Stimulated activated memory B cell treated with anti-CD40 and anti-IgM and Interleukin-4, amounts not matched to agents 10 μg/mL and 1 μg/mL and 100 μg/mL, for 72 hours (primary cell): ENCODE measurements at regions not wholly inside any gene's neighbourhood (a gene's known extent, or its start where the extent isn't known, plus 50 kb on each side); places are given as distances from the start of the nearest gene placed in this dataset.
"Not testable (repeated sequence)": the region's sequence is repeated elsewhere in the genome, so short reads cannot be mapped to it uniquely, and the experiment has no call there.

ENCODE experiments used
- ATAC-seq: fragments of 150-1000 bp; cut with Tn5 transposase; 2 replicates; pipeline ENCODE4 v1.10.0; 2021
- H3K27ac Mint-ChIP-seq: one replicate; pipeline ENCODE4 v1.8.0; 2022; ENCODE audit warnings: mild to moderate bottlenecking, mixed read lengths
- H3K27me3 Mint-ChIP-seq: one replicate; pipeline ENCODE4 v1.8.0; 2022; ENCODE audit warnings: mixed read lengths
- H3K36me3 Mint-ChIP-seq: one replicate; pipeline ENCODE4 v1.8.0; 2022; ENCODE audit warnings: mixed read lengths
- H3K4me1 Mint-ChIP-seq: one replicate; pipeline ENCODE4 v1.8.0; 2022; ENCODE audit warnings: mixed read lengths
- H3K4me3 Mint-ChIP-seq: one replicate; pipeline ENCODE4 v1.8.0; 2022; ENCODE audit warnings: mild to moderate bottlenecking, moderate library complexity, mixed read lengths
- H3K9me3 Mint-ChIP-seq: one replicate; pipeline ENCODE4 v1.8.0; 2022; ENCODE audit warnings: mixed read lengths

DNA sequence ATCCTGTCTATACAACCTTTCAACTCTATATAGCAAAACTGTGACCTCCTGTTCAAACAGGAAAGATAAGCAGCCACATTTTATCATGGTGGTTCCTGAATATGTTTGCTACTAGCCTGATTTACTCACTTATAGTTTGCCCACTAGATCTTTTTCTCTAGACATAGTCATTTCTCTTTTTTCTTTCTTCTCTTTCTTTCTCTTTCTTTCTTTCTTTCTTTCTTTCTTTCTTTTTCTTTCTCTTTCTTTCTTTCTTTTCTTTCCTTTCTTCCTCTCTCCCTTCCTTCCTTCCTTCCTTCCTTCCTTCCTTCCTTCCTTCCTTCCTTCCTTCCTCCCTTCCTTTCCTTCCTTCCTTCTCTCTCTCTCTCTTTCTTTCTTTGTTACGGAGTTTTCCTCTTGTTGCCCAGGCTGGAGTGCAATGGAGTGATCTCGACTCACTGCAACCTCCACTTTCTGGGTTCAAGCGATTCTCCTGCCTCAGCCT is 142.0 kb upstream of the TBL1XR1 start:
- ATAC-seq, H3K27me3 Mint-ChIP-seq, H3K9me3 Mint-ChIP-seq, H3K36me3 Mint-ChIP-seq, H3K4me3 Mint-ChIP-seq: not testable (repeated sequence)
- H3K4me1 Mint-ChIP-seq: peaks cover 51% of the 10 kb centered on the region
- H3K27ac Mint-ChIP-seq: peak overlapping the region; percentile 88

DNA sequence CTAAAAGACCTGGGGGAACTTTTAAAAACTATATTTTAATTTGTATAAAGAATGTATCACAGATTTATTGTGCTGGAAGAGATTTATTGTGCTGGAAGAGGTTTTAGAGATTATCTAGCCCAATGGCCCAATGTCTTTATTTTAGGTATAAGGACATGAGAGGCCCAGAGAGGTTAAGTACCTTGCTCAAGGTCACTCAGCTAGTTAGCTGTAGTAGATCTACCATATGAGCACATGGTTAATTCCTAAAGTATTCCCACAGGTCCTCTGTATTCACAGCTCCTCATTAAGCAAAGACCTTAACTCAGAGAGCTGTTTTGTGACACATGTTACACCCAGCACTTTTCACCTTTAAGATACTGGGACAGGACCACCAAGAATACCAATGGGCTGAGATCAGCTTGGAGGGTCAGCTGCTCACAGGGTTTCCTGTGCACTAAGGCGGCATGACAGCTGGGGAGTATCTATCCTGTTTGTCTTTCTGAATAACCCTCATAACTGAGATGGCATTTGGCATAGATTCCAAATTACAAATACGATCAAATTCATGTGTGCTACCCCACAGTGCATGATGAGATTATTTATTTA is 143.1 kb upstream of the TBL1XR1 start:
- Mint-ChIP-seq H3K27me3 (no peaks in the 10 kb centered on the region), H3K4me1 (peaks cover 54% of the 10 kb centered on the region), H3K36me3 (no peaks in the 10 kb centered on the region), H3K9me3 (no peaks in the 10 kb centered on the region), H3K27ac (no peak overlapping the region), H3K4me3 (no peak overlapping the region)
- ATAC-seq: no peak

DNA sequence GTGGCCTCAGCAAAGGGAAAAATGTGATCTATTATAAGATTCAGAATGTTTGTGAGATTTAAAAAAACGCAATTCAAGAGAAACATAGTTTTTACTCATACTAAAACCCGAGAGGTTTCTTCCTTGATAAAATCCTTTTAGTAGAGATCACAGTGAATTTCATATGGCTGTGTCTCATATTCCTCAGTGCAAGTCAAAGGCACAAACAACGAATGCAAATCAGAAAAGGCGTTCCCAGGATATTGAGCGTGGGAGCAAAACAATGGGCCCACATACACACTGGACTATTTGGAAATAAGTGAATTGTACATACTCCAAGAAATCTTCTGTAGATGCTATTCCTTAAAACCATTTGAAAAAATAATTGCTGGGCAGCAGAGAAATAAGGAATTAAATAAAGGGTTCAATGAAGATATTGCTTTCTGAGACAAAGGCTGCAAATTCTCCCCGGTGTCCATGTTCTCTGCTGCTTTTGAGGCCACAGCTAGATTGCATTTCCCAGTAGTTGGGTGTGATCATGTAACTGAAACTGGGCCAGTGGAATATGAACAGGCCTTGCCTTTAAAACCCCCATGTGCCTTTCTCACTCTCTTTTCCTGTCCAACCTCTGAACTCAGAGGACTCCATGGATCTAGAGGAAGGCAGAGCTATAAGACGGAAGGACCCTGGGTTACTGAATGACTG is 144.6 kb upstream of the TBL1XR1 start:
- H3K4me3 Mint-ChIP-seq: no peak overlapping the region
- no peaks in the 10 kb centered on the region for H3K36me3 Mint-ChIP-seq
- H3K27me3 Mint-ChIP-seq: no peaks in the 10 kb centered on the region
- peaks cover 52% of the 10 kb centered on the region for H3K4me1 Mint-ChIP-seq
- H3K9me3 Mint-ChIP-seq: no peaks in the 10 kb centered on the region
- H3K27ac Mint-ChIP-seq: no peak overlapping the region
- no peak for ATAC-seq

DNA sequence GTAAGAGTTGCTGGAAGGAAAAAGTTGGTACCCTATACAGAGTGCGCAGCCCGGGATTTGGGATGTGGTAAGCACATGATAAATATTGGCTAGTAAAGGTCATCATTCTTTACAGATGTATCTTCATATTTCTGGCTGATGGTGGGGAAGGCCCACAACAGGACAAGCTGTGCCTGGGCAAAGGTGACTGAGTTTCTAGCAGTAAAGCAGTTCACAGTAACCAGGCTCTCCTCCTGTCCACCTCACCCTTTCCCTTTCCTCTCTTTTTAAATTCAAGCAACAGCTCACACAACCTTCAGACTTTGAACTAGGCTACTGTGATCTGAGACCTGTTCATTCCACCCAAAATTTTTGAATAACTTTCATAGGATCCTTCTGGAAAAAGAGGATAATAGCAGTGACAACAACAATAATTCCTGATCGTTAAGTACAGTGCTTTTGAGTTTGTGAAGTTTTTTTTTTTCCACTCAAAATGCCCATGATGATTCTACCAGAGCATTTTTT is 145.9 kb upstream of the TBL1XR1 start:
- no peaks in the 10 kb centered on the region for H3K27me3 Mint-ChIP-seq
- peaks cover 47% of the 10 kb centered on the region for H3K4me1 Mint-ChIP-seq
- no peak overlapping the region for H3K4me3 Mint-ChIP-seq
- no peak overlapping the region for H3K27ac Mint-ChIP-seq
- no peaks in the 10 kb centered on the region for H3K9me3 Mint-ChIP-seq
- ATAC-seq: no peak
- H3K36me3 Mint-ChIP-seq: no peaks in the 10 kb centered on the region

DNA sequence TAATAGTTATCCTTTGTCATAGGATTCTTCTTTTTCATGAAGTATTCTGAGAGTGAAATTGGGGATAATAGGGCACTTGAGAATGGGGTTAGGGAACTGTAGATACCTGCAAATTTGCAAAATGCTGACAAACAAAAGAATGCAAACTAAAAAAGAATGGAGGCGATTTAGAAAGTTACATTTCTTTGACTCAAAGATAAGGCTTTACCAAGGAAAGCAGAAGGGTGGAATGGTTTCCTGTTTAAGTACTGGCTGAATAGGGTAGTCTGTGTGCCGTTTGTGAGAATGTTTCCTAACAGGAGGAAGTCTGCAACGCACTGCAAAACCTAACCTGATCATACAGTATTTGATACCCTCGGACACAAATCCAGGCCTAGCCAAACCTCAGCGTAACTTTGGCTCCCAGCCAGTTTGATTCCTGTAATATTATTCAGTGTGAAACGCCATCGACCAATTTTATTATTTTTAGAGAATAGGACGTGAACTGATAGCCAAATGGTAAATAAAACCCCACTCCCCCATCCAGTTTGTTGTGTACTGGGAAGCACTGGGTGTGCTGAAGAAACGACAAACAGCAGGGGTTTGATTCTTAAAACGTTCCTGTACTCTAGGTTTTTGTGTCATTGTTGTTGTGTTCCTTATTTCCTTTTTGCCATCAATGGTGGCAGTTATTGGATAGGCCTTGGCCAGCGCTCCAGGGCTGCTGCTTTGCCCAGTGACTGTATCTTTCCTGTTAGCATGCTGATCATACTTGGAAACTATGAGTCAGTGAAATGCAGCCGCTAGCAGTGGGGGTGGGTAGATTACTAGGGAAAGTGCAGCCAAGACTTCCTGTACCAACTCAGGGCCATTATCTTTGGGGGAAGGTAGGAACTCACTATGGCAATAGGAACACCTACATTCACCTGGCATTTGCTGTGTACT is 148.0 kb upstream of the TBL1XR1 start:
- Mint-ChIP-seq H3K27me3 (no peaks in the 10 kb centered on the region), H3K4me3 (no peak overlapping the region), H3K4me1 (peaks cover 51% of the 10 kb centered on the region), H3K27ac (peak overlapping the region; percentile 82), H3K36me3 (no peaks in the 10 kb centered on the region), H3K9me3 (no peaks in the 10 kb centered on the region)
- peak; percentile 93 for ATAC-seq

DNA sequence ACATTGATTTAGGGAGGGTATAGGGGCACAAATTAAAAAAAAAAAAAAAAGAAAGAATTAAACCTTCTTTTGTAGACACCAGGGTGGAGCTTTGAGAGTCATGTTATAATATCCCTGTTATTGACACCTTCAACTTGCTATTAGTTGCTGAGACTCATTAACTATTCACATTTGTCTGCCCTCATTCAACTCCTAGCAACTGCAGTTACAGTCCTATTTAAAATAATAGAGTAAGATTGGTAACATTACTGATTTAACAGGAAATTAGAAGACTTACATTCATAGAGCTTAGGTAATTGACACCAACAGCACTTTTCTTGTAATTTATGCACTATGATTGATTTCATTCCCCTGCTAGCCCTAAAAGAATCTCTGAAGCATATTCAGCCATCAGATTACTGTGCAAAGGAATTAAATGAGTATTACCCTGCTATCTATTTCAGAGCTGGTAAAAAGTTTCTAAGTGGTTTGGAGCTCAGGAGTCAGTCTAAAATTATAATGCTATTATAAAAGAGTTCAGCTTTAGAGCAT is 148.8 kb upstream of the TBL1XR1 start:
- peak overlapping the region; percentile 82 for H3K27ac Mint-ChIP-seq
- no peaks in the 10 kb centered on the region for H3K9me3 Mint-ChIP-seq
- no peaks in the 10 kb centered on the region for H3K27me3 Mint-ChIP-seq
- no peak overlapping the region for H3K4me3 Mint-ChIP-seq
- no peaks in the 10 kb centered on the region for H3K36me3 Mint-ChIP-seq
- H3K4me1 Mint-ChIP-seq: peaks cover 58% of the 10 kb centered on the region
- no peak for ATAC-seq

DNA sequence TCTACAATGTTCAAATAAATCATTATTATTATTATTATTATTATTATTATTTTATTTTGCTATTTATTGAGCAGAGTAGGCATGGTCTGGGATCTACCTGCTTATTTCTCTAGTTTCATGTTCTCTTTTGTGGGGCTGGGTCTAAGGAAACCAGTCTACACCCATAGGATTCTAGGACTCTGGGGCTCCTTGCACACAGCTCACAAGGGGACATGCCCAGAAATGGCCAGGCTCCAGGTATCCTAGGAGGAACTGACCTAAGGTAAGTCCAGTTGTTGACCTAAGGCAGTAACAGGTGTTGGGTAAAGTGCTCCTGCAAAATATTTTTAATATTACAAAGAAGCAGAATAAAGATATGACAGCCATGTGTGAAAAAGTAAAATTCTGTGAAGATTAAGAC is 149.6 kb upstream of the TBL1XR1 start:
- Mint-ChIP-seq H3K4me3 (no peak overlapping the region), H3K9me3 (no peaks in the 10 kb centered on the region), H3K4me1 (peaks cover 66% of the 10 kb centered on the region), H3K27me3 (no peaks in the 10 kb centered on the region), H3K27ac (no peak overlapping the region), H3K36me3 (no peaks in the 10 kb centered on the region)
- ATAC-seq: no peak

DNA sequence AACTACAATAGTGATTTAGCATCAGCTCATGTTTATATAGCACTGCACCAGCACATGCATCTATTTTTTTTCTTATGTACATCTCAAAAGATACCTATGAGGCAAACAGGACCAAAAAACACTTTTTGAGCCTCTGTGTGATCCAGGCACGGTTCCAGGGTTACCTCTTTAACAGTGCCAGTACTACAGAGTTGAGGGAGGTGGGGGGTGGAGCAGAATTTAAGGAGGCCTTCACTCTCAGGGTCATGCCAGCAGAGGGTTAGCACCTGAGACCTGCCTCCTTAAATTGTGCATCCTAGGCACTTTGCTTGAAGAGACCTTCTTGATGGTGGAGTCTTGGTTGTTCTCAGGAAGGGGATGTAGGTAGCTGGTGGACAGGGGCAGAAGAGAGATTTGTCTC is 150.3 kb upstream of the TBL1XR1 start:
- Mint-ChIP-seq H3K9me3 (no peaks in the 10 kb centered on the region), H3K27me3 (no peaks in the 10 kb centered on the region), H3K36me3 (no peaks in the 10 kb centered on the region), H3K27ac (peak overlapping the region; percentile 52), H3K4me1 (peaks cover 73% of the 10 kb centered on the region), H3K4me3 (no peak overlapping the region)
- no peak for ATAC-seq

DNA sequence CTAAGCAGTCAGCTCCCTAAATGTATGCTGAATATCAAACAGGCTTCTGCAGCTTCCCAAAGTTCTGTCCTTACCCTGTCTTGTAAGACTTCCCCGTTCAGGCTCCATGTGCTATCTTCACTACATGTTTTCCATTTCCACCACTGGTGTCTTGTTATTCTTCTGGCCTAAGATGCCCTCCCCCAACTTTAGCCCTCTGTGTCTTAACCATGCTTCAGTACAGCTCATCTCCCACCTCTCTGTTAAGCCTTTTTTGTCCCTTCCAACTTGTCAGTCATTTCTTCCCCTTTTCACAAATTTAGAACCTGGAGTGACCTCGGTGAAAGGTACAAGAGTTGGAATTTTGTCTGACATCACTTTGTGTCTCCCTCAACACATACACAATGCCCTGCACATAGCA is 151.7 kb upstream of the TBL1XR1 start:
- H3K27me3 Mint-ChIP-seq: no peaks in the 10 kb centered on the region
- peaks cover 78% of the 10 kb centered on the region for H3K4me1 Mint-ChIP-seq
- peak overlapping the region; percentile 52 for H3K27ac Mint-ChIP-seq
- H3K36me3 Mint-ChIP-seq: no peaks in the 10 kb centered on the region
- ATAC-seq: no peak
- H3K9me3 Mint-ChIP-seq: no peaks in the 10 kb centered on the region
- no peak overlapping the region for H3K4me3 Mint-ChIP-seq

DNA sequence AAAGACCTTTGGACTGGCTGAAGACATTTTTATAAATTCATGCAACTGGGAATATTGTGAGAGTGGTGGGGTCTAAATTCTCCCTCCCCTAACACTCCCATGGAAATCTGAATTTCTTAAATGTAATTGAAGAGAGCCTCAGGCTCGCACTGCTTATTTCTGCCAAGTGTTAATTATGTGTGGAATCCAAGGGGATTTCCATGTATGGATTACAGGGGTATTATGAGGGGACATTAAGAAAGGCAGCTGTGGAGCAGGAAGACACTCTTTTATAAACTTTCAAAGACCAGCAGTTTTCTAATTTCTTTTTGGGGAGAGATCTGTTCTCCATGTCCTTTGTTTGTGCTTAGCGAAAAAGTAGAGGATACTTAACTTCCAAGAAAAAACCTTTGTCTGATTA is 152.1 kb upstream of the TBL1XR1 start:
- H3K9me3 Mint-ChIP-seq: no peaks in the 10 kb centered on the region
- H3K27me3 Mint-ChIP-seq: no peaks in the 10 kb centered on the region
- H3K27ac Mint-ChIP-seq: peak overlapping the region; percentile 52
- H3K4me1 Mint-ChIP-seq: peaks cover 78% of the 10 kb centered on the region
- H3K4me3 Mint-ChIP-seq: no peak overlapping the region
- no peaks in the 10 kb centered on the region for H3K36me3 Mint-ChIP-seq
- no peak for ATAC-seq

DNA sequence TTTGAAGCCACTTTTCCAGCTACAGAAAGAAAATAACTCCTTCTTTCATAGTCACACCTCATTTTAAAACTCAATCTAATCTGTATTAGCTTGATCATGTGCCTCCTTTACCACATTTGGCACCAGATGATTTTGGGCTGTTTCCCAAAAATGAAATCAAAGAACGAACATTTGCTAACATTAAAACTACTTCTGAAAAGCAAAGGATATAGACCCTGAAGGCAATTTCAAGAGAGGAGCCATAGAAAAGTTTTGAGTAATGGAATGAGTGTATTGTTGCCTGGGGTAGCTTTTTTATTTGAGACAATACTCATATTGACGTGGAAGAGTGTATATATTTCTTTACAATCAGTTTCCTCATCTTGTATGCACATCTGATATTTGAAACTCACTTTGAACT is 152.8 kb upstream of the TBL1XR1 start:
- Mint-ChIP-seq H3K27me3 (no peaks in the 10 kb centered on the region), H3K9me3 (no peaks in the 10 kb centered on the region), H3K4me3 (peak overlapping the region; percentile 18), H3K36me3 (no peaks in the 10 kb centered on the region), H3K27ac (peak overlapping the region; percentile 52), H3K4me1 (peaks cover 71% of the 10 kb centered on the region)
- no peak for ATAC-seq

DNA sequence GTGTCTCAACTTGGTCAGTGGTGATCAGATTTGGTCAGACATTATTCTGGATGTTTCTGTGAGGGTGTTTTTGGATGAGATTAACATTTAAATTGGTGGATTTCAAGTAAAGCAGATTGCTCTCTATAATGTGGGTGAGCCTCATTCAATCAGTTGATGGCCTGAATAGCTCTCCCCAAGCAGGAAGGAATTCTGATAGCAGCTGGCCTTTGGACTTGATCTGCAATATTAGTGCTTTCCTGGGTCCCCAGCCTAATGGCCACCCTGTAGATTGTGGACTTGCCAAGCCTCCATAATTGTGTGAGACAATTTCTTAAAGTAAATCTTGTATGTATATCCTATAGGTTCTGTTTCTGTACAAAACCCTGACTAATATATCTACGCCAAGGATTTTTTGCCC is 153.9 kb upstream of the TBL1XR1 start:
- Mint-ChIP-seq H3K4me1 (peaks cover 69% of the 10 kb centered on the region), H3K9me3 (no peaks in the 10 kb centered on the region), H3K36me3 (no peaks in the 10 kb centered on the region), H3K27ac (peak overlapping the region; percentile 52), H3K4me3 (no peak overlapping the region), H3K27me3 (no peaks in the 10 kb centered on the region)
- ATAC-seq: no peak

DNA sequence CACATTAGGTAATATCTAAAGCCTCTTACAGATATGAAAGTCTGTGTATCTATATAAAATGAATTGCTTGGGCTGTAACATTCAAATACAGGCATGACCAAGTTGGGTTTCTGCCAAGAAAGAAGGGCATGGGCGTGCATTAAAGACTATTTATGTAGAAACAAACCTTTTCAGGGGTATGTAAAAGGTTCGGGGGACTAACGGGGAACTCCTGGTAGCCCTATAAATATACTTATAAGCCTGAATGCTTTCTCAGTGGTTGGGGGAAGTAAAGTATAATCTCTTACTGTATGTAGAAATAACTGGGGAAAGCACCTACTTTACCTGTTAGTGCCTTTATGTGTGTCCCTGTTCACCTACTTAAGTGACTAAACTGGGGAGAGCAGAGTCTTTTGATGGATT is 154.5 kb upstream of the TBL1XR1 start:
- peak overlapping the region; percentile 52 for H3K27ac Mint-ChIP-seq
- H3K4me1 Mint-ChIP-seq: peaks cover 74% of the 10 kb centered on the region
- H3K9me3 Mint-ChIP-seq: no peaks in the 10 kb centered on the region
- H3K4me3 Mint-ChIP-seq: no peak overlapping the region
- H3K36me3 Mint-ChIP-seq: no peaks in the 10 kb centered on the region
- peak; percentile 98 for ATAC-seq
- no peaks in the 10 kb centered on the region for H3K27me3 Mint-ChIP-seq

DNA sequence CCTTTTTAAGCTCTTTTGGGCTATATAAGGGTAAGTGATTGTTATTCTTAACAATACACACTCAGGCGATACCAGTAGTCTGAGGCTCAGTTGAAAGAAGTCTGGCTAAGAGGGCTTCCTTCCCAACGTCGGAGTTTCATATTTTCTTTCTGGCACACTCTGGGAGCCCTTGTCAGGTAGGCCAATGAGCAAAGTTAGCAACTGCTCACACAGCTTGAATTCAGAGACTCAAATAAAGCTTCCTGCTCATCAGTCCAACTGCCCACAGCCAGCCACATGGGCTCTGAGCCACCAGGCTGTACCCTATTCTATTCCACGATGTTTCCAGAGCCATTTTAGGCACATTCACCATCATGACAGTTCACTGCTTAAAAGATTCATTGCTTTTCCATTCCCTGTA is 155.1 kb upstream of the TBL1XR1 start:
- Mint-ChIP-seq H3K9me3 (no peaks in the 10 kb centered on the region), H3K36me3 (no peaks in the 10 kb centered on the region), H3K27ac (peak overlapping the region; percentile 52), H3K27me3 (no peaks in the 10 kb centered on the region), H3K4me3 (no peak overlapping the region), H3K4me1 (peaks cover 80% of the 10 kb centered on the region)
- ATAC-seq: no peak

DNA sequence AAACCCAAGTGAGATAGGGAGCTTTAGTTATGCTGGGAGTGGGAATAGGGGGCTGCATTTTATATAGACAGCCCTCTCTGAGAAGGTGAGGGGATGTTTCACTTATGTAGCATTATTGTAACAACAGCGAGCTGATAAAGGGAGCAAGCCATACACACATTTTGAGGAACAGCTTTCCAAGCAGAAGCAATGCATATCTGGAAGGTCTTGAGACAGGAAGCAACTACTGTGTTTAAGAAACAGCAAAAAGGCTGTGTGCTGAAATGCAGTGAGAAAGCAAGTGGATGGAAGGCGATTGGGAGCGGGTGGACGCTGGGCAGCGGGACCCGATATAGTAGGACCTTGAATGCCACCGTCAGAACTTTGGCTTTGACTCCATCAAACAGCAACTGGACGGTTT is 155.9 kb upstream of the TBL1XR1 start:
- Mint-ChIP-seq H3K27ac (peak overlapping the region; percentile 52), H3K27me3 (no peaks in the 10 kb centered on the region), H3K4me1 (peaks cover 80% of the 10 kb centered on the region), H3K4me3 (no peak overlapping the region), H3K36me3 (no peaks in the 10 kb centered on the region), H3K9me3 (no peaks in the 10 kb centered on the region)
- no peak for ATAC-seq
